Pancreas (tissue), 10 donors: ENCODE measurements at regions not wholly inside any gene's neighbourhood (a gene's known extent, or its start where the extent isn't known, plus 50 kb on each side); places are given as distances from the start of the nearest gene placed in this dataset.

Experiments used
- ATAC-seq, 4 donors: fragments of 200-7000 bp; cut with Tn5 transposase; one replicate each; pipeline versions ENCODE4 v1.8.0 to v1.9.1; 2020; ENCODE audit warnings: mild to moderate bottlenecking in 4 of 4, moderate library complexity in 4 of 4
- DNase-seq, 6 donors: peaks; one replicate each; pipeline ENCODE4 v3.0.0-alpha.2; 2020
- FAIRE-seq: peaks from 2 replicates; lab custom pipeline; 2012; peaks lifted over from hg19 to GRCh38; lab: Jason Lieb, UNC
- H3K27ac ChIP-seq, 4 donors: fragments of 200-600 bp; sonication (generic); 1 replicate in 3 of 4; 2 replicates in 1 of 4; pipeline versions ENCODE4 v1.5.0 to v1.8.0; 2020
- H3K27me3 ChIP-seq, 4 donors: fragments of 200-600 bp; one replicate each; pipeline ENCODE4 v1.8.0; 2021
- H3K36me3 ChIP-seq, 3 donors: fragments of 200-600 bp; sonication (generic) in 1 of 3; one replicate each; pipeline versions ENCODE4 v1.5.0 to v1.8.0; 2020 to 2021
- H3K4me1 ChIP-seq, 3 donors: fragments of 200-600 bp; one replicate each; pipeline ENCODE4 v1.8.0; 2021
- H3K4me3 ChIP-seq, 4 donors: fragments of 200-600 bp; sonication (generic) in 2 of 4; one replicate each; pipeline versions ENCODE4 v1.5.0 to v1.8.0; 2020 to 2021
- H3K9me3 ChIP-seq, 4 donors: fragments of 200-600 bp; one replicate each; pipeline ENCODE4 v1.8.0; 2021
- WGBS, 2 donors: extraction: QIAGEN DNeasy Blood & Tissue Kit; methylation state at CpG; one replicate each; pipeline ENCODE4 v1.1.7; 2013; 5-methylcytosine and 5-hydroxymethylcytosine counted together
- intact Hi-C, 3 donors: fragments of 100-400 bp; cut with DNase I; formaldehyde crosslinking; loops; one replicate each; pipeline versions ENCODE4 v1.11.1 to v1.14.2; 2022
- TF ChIP-seq, protein P1 (sequence below), 4 donors: fragments of 200-600 bp; sonication (generic) in 3 of 4; IDR thresholded peaks; one replicate each; pipeline versions ENCODE4 v1.5.0 to v1.8.0; 2021; ENCODE audit warnings: antibody characterized with exemption in 4 of 4
- donor health status: healthy with polysubstance abuse.
- donor health status: DM: no; HTN: no; CAD: no; lungs with moderate emphysema.
- donor health status: DM: no; HTN: no; CAD: no.
- donor health status: control.
- donor health status: control.
- donor health status: Bipolar disorder and iron deficiency.
- donor health status: DM: yes; HTN: yes; CAD: no.
- donor health status: DM: no; HTN: no; CAD: no.
- donor health status: DM: no; HTN: no; CAD: no.
- donor health status: DM: yes; HTN: yes; CAD: no.

DNA sequence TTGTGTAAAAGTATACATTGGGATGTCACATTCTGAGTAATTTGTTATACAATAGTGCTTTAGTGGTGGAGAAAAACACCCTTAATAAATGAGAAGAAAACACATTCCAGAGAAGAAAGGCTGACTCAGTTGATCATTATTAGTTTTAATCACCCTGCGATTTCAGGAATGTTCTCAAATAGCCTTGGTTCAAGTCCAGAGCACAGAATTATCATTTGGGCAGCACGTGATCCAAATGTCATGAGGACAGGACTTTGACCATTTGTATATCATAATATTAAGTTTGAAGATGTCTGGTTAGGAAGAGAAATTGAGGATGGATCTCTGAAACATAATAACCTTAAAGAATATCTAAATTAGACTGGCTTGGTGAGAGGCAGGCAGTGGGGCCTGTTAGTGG lies 1434.3 kb upstream of the TENM3 start:
- no peak overlapping the region for H3K27ac ChIP-seq
- ATAC-seq (no peak), FAIRE-seq (no peak), DNase-seq (no peak)
- no peaks in the 10 kb centered on the region for H3K36me3 ChIP-seq
- WGBS, 2 donors: 35 to 48% methylated on average over 2 of the region's 2 CpGs
- H3K27me3 ChIP-seq: no peaks in the 10 kb centered on the region
- H3K9me3 ChIP-seq: no peaks in the 10 kb centered on the region
- intact Hi-C loops: no loop called here
- TF ChIP-seq, protein P1, sequence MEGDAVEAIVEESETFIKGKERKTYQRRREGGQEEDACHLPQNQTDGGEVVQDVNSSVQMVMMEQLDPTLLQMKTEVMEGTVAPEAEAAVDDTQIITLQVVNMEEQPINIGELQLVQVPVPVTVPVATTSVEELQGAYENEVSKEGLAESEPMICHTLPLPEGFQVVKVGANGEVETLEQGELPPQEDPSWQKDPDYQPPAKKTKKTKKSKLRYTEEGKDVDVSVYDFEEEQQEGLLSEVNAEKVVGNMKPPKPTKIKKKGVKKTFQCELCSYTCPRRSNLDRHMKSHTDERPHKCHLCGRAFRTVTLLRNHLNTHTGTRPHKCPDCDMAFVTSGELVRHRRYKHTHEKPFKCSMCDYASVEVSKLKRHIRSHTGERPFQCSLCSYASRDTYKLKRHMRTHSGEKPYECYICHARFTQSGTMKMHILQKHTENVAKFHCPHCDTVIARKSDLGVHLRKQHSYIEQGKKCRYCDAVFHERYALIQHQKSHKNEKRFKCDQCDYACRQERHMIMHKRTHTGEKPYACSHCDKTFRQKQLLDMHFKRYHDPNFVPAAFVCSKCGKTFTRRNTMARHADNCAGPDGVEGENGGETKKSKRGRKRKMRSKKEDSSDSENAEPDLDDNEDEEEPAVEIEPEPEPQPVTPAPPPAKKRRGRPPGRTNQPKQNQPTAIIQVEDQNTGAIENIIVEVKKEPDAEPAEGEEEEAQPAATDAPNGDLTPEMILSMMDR (IDR thresholded peaks at IDR 0.05): no peak
- no peak overlapping the region for H3K4me3 ChIP-seq
- H3K4me1 ChIP-seq: no peaks in the 10 kb centered on the region

DNA sequence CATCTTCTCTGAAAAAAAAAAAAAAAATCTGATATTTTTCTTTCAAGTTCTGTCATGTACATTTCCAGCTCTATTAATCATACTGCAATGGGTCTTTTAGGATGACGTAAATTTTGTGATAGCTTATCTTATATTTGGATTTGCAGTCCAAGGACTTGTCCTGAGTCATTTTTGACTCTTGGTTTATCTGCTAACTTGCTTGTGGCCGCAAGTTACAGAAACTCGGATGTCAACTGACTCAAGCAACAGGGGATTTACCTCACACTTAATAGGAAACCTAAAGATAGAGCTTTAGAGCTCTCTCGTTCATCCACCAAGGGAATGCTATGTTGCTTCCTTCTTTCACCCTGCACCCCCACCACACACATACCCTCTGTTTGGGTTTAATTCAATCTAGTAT lies 1433.8 kb upstream of the TENM3 start:
- 24 to 33% methylated on average over 4 of the region's 4 CpGs for WGBS, 2 donors
- FAIRE-seq (no peak), DNase-seq (no peak), ATAC-seq (no peak)
- Histone ChIP-seq H3K9me3 (no peaks in the 10 kb centered on the region), H3K36me3 (no peaks in the 10 kb centered on the region), H3K27me3 (no peaks in the 10 kb centered on the region), H3K4me1 (no peaks in the 10 kb centered on the region), H3K27ac (no peak overlapping the region), H3K4me3 (no peak overlapping the region)
- intact Hi-C loops: no loop called here
- TF ChIP-seq, protein P1 (IDR thresholded peaks at IDR 0.05): no peak

DNA sequence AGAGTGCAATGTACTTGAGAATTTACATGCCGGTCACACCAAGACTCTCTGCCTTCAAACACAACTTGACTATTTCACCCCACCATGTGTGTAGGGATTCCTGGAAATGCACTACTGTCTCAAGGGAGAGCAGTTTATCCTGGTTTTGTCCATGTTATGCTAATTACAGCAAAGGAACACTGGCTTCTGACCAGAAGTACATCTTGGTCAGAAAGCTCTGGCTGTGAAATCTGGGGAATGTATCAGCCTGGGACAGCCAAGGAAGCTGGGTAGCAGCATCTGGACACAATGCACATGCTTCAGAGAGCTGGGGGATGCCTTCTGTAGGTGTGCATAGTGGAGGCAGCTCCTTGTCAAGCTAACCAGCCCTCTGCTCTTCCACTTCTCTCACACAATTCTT lies 1432.6 kb upstream of the TENM3 start:
- no peaks in the 10 kb centered on the region for H3K36me3 ChIP-seq
- H3K4me3 ChIP-seq: no peak overlapping the region
- WGBS, 2 donors: 88 to 96% methylated on average over 1 of the region's 1 CpG
- TF ChIP-seq, protein P1 (IDR thresholded peaks at IDR 0.05): no peak
- no peaks in the 10 kb centered on the region for H3K9me3 ChIP-seq
- no peaks in the 10 kb centered on the region for H3K4me1 ChIP-seq
- H3K27ac ChIP-seq: no peak overlapping the region
- intact Hi-C loops: no loop called here
- DNase-seq (no peak), FAIRE-seq (no peak), ATAC-seq (no peak)
- no peaks in the 10 kb centered on the region for H3K27me3 ChIP-seq

DNA sequence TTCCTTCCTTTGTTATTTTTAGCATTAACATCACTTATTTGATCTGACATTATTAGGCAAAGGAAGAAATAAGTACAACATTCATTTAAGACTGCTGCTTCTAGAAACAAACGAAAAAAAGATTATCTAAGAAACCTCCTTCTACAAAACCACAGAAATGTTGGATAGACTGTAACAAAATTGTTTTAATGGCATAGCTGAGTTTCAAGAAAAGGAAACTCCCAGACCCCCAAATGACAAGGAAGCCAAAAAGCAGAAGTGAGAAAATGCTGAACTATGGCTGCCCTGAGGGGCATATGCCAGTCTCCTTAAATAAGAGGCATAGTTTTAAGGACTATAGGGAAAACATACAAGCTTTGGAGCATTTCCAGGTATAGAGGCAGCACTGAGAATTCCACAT lies 1431.6 kb upstream of the TENM3 start:
- Histone ChIP-seq H3K9me3 (no peaks in the 10 kb centered on the region), H3K27me3 (no peaks in the 10 kb centered on the region), H3K27ac (no peak overlapping the region), H3K36me3 (no peaks in the 10 kb centered on the region), H3K4me1 (no peaks in the 10 kb centered on the region), H3K4me3 (no peak overlapping the region)
- intact Hi-C loops: no loop called here
- TF ChIP-seq, protein P1 (IDR thresholded peaks at IDR 0.05): no peak
- ATAC-seq: no peak
- no peak for DNase-seq
- WGBS, 2 donors: 0% methylated on average over 1 of the region's 1 CpG
- no peak for FAIRE-seq

DNA sequence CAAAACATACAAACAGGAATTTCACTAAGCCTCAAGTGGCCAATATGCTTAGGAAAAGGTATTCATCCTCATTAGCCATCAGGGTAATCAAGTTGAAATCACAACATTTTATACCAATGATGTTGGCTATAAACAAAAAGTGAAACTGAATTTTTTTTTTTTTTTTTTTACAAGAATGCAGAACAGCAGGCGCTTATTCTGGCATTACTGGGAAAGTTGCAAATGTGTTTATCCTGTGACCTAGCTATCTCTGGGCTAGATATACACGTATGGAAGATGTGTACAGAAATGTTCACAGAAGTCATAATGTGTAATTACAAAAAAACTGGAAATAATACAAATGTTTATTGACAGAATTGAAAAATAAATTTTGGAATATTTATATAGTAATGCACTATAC lies 1430.4 kb upstream of the TENM3 start:
- TF ChIP-seq, protein P1 (IDR thresholded peaks at IDR 0.05): no peak
- H3K4me1 ChIP-seq: no peaks in the 10 kb centered on the region
- DNase-seq: no peak
- no peak overlapping the region for H3K27ac ChIP-seq
- no peak overlapping the region for H3K4me3 ChIP-seq
- no peaks in the 10 kb centered on the region for H3K9me3 ChIP-seq
- H3K36me3 ChIP-seq: no peaks in the 10 kb centered on the region
- no peaks in the 10 kb centered on the region for H3K27me3 ChIP-seq
- FAIRE-seq: no peak
- intact Hi-C loops: no loop called here
- 38 to 58% methylated on average over 2 of the region's 2 CpGs for WGBS, 2 donors
- ATAC-seq: no peak
